Neural progenitor cell (in vitro differentiated cells): ENCODE measurements at regions not wholly inside any gene's neighbourhood (a gene's known extent, or its start where the extent isn't known, plus 50 kb on each side); places are given as distances from the start of the nearest gene placed in this dataset.

Experiments
- CTCF ChIP-seq: fragments of 200-600 bp; sonication (generic); IDR thresholded peaks from 2 replicates; pipeline ENCODE4 v1.5.1; 2017; ENCODE audit warnings: antibody characterized with exemption, mild to moderate bottlenecking
- EZH2phosphoT487 ChIP-seq: fragments of 200-600 bp; sonication (generic); IDR thresholded peaks from 2 replicates; pipeline ENCODE4 v1.6.1; 2017; ENCODE audit warnings: antibody characterized with exemption

GRCh38 chr22:22122348-22123117 is 122.1 kb upstream of the VPREB1 start:
- no peak for TF ChIP-seq CTCF
- TF ChIP-seq EZH2phosphoT487: no peak
